SK-N-MC (cell line): ENCODE measurements at regions not wholly inside any gene's neighbourhood (a gene's known extent, or its start where the extent isn't known, plus 50 kb on each side); places are given as distances from the start of the nearest gene placed in this dataset.

Source experiments
- EZH2 ChIP-seq: fragments of 200-600 bp; sonication (generic); IDR thresholded peaks from one replicate; pipeline ENCODE4 v1.6.1; 2017; ENCODE audit warnings: antibody characterized with exemption
- FOXP2 ChIP-seq: optimal IDR thresholded peaks from 2 replicates; pipeline ENCODE3; 2011; ENCODE audit warnings: mild to moderate bottlenecking, moderate library complexity; ENCODE audit not compliant: insufficient read depth; ENCODE audit errors: extremely low read length, control extremely low read depth
- POLR2AphosphoS5 ChIP-seq: IDR thresholded peaks from 2 replicates; pipeline ENCODE4 v1.6.1; 2012; ENCODE audit warnings: mild to moderate bottlenecking, low read depth, low read length, borderline replicate concordance

GRCh38 chrX:144648788-144649187 lies 598.5 kb upstream of the SPANXN1 start:
- TF ChIP-seq POLR2AphosphoS5 = no peak
- TF ChIP-seq EZH2 = no peak
- no peak for TF ChIP-seq FOXP2
